ENCODE measurements at regions not wholly inside any gene's neighbourhood (a gene's known extent, or its start where the extent isn't known, plus 50 kb on each side); places are given as distances from the start of the nearest gene placed in this dataset.

DNA sequence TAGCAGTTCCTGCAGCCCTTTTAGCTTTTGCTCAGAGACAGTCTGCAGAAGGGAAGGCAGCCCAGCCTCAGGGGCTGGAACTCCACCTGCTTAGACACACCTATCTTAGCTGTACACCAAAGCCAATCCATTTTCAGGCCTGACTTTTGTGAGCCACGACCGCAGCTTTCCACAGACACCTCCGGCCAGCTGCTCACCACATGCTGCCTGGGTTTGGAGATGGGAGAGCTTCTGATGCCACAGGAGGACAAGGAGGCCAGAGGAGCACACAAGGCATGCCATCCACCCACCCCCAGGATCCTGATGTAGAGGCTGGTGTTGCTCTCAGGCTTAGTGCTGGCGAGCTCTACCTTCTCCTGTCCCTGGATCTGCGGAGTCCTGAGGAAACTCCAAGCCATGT, 141.8 kb upstream of the NALF2 start:
- DNase-seq: no peak

DNA sequence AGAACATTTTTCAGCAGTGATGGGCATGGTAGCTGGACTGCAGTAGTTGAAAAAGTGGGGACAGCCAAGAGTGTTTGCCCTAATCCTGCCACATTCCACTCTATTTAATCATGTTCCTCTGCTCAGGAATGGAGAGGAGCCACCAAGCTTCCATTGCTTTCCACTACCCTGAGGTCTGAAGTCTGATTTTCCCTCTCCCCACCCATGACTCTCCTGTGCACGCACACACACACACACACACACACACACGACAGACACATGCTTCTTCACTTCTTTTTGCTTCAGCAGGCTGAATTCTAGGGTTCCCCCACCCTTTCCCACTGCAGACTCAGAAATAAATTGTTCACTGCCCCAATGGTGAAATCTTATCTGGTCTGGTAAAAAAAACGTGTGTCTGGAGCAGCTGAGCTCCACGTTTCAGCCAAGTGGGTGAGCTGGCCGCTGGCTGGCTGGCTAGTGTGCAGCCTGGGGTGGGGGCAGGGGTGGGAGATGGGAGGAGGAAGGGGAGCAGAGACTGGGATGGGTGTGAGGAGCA, 142.7 kb upstream of the NALF2 start:
- no peak for DNase-seq

DNA sequence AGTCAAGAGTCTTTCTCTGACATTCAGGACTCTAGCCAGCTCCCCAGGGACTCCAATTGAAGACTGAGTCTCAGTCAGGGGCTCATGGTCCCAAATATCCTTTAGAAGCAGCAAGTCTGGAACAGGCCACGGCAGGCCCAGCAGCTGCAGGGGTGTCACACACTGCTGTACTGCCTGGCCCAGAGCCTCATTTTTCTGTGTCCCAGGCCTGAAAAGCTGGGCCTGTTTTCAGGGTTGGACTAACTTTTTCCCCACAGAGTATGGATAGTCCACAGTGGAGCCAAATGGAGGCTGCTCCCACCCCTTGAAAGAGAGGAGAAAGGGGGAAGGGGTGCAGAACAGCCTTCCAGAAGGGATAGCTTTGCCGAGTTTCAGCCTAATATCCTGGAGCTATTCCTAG, 146.8 kb upstream of the NALF2 start:
- no peak for DNase-seq

DNA sequence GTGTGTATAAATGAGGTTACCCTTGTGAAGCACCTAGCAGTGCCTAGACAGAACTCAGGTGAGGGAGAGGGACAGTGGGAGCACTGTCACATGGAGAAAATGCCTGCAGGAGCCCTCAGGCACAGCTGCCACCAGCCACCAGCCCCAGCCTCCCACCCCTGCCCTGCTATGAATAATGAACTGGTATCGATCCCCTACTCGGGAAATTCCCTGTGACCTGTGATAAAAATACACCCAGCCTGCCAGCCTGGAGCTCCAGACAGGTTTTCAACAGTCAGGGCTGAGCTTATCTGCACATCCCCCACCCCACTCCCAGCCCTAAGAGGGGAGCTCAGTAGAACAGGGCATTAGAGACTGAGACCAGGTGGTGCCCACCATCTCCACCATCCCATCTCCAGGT, 159.6 kb upstream of the PJA1 start:
- no peak for DNase-seq

DNA sequence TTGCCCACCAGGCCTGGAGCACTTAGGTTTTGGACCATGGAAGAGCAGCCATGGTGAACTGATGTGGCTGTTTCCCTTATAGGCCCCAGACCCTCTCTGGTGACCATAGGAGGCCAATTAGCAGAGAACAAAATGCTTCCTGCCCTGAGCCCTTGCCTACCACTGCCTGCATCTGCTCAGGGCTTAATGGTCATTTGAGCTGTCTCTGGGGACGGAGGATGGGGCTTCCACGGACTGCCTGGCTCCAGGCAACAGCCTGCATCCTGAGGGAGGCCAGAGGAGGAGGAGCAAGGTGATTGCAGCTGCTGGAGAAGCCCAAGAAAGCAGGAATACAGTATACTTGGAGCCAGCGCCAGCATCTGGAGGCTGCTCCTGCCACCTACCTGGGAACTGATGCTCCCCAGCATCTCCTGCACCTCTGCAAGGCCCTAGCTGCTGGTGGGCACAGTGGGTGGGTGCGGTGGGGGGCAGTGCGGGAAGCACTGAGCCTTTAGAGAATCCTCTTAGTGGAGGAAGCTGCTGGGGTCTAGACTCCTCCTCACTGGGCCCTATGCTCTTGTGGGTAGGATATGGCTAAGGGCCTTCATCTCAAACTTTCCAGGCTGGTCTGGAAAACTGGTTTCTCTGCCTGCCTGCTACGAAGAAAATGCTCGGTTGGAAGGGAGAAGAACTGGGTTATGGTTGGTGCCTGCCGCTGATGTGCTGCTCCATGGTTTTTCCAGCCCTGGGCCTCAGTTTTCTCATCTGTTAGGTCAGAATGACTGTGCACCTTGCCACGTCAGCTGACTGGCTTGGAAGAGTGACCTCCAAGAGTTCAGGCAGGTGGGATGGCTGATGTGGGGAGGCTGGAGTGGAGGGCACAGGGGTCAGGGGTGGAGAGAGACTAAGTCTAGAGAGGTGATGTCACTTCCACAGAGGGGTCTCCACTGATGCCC, 158.8 kb upstream of the PJA1 start:
- no peak for DNase-seq

DNA sequence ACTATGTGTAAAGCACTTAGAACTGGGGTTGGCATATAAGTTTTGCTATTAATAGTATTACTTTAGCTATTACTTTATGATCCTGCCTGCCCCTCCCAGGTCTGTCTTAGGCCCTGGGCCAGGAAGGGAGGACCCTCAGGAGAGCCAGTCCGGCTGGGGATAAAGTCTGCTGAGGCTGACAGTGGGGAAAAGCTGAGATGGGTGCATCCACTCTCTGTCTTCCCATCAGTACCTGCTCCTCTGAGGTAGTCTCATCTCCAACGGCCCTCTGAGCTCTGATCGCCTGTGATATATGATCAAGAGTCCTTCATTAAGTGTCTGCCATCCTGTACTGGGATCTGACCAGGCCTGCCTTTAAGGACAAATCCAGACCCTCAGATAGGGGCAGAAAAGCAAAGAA, 156.5 kb upstream of the PJA1 start:
- DNase-seq: no peak

DNA sequence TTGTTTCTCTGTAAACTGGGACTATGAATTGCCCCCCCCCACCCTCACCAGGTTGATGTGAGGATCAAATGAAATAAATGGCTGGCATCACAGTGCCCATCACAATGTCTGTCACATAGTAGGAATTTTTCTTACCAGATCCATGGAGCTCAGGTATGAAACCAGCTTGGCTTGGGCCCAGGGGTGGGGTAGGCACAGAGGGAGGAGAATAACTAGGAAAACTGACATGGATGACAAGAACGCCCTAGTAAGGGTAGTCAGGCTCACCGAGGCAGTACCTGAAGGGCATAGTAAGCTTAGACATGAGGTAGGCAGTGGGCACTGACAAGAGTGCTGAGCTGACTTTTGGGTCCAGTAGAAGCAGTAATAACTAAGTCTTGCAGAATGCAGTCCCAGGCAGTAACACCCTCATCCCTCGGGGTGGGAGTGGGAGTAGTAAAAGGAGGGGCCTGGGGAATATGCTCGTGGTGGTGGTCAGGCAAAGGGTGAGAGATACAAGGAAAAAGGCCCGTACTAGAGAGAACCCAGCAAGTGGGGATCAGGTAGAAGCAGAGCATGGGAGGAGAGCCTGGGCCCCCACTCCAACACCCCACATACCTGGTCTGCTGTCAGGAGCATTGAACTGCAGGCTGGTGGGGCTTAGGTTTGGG, 155.9 kb upstream of the PJA1 start:
- DNase-seq: no peak

DNA sequence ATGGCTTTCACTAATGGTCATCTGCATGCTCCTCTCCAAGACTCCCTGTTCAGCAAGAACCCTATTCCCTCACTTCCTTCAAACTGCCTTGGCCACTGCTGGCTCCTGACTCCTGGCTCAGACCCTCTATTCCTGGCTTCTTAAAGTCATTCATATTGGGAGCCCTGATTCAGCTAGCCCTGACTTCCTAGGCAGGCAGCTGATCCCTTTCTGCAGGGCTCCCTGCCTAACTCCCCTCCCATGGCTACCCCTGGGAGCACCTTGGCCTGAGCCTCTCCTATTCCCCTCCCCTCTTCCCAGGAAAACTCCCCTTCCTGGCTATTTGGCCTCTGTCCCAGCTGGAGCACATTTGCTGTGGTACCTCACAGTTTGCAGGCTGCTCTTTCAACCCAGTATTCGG, 154.9 kb upstream of the PJA1 start:
- no peak for DNase-seq

DNA sequence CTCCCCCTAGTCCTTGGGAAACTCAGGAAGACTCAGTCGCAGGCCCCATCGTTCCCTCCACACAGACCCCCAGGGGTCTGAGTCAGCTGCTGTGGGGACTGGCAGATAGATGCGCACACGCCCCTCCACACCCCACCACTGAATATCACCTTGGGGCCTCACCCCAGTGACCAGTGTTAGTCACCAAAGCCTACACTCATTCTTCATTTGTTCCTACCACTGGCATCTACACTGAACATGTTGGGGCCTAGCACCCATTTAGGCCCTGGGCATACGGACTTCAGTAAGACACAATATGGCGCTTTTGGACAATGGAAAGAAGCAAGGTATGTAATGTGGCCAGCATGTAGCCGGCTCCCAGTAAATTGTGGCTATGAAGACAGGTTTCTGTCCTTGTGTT, 154.1 kb upstream of the PJA1 start:
- no peak for DNase-seq

DNA sequence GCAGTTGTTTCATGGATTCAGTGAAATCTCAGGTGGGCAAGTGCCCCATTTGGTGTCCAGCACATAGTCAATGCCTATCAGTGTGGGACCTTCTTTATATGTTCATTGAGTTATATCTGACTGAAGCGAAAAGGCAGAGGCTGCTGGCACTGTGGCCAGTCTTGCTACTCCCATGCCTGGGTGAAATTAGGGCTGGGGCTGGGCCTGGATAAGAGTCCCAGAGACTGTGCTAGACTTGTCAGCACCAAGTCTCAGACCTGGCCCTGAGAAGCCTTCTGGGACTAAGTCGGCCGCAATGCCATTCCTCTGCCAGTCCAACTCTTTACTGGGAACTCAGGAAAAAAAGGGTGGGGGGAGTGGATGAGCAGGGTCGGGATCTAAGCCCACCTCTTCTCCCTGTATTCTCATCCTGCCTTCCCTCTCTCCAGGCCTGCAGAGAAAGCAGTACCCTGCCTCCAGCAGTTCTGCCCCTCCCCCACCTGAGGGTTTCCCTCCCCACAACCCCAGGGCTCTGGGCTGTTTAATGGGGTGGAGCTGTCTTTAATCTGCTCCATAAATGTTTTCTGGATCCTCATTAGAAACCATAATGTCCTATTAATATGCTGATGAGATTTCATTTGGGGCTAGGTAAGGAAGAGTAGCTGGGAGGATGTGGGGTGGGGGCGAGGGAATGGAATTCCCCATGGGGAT, 153.5 kb upstream of the PJA1 start:
- no peak for DNase-seq

DNA sequence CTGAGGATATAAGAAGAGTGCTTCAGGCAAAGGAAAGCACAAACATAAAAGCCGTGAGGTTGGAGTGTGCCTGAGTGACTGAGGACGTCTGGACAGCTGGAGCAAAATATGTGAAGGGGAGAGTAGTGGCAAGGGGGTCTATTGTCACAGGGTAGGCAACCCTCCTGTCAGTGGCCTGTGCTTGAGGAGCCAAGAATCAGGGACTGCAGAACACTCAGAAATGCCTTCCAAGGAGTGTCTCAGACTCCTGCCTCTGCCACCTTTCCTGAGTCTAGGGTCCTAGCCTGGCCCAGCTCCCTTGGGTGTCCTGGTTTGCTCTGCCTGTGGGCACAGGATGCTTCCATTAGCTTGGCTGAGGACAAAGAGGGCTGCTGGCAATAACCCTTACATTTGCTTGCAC, 152.5 kb upstream of the PJA1 start:
- no peak for DNase-seq

DNA sequence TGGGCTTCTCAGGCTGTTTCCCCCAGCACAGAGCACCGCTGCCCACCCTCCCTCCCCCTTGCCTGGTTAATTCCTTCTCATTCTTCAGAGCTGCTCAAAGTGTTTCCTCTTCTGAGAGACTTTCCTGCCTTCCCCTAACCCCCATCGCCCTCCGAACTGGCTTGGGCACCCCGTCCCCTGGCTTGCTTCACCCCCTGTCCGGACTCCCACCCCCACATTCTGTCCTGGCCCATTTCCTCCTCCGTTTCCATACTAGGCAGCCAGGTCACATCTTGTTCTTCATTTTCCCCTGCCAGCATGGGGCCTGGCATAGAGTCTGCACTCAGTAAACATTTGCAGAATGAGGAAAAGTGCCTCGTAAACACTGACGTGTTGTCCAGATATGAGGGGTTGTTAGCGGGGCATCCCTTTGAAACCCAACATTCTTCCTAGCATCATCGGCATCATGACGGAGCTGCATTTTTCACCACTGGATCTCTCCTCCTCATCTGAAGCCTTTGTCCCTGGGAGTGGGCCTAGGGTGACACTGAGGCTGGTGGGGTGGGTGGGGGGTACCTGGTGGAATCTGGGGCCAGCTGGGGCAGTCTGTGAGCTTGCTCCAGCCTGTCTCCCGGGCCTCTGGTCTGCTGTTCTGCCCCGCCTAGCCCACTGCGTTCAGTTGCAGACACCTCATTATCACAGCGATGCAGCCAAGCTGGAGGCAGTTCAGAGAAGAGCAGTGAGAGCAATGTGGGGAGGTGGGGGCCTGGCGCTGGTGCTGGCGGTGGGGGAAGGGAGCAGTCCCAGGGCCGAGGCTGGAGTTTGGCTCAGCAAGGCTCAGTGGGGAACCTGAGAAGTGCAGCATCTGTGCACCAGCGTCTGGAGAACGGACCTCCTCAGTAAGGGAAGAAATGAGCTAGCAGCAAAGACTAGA, 149.4 kb upstream of the PJA1 start:
- no peak for DNase-seq

DNA sequence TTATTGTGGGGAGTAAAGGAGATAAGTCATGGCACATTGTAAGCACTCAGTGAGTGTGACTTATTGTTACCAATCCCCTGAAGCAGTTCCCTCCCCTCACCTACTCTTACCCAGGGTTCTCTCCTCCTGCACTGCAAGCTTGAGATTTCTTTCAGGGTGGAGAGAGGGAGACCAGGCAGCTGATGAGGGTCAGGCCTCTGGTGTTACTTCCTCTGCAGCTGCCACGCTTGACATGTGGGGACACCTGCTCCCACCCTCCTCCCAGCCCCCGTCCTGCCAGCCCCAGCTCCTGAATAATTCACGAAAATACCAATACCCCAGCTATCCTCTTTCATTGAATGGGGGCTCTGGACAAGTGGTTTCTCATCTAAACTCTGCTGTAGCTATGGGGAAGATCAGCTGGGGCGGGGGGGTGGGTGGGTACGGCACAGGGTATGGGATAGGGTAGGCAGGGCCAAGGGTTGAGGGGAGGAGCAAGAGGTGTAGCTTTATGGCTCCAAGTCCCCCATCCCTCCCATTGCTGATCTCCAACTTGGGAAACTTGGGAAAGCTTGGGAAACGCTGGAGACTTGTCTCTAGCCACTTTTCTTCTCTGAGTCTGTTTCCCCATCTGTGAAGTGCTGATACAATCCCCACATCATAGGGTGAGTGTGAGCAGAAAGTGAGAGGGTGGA, 148.5 kb upstream of the PJA1 start:
- no peak for DNase-seq

DNA sequence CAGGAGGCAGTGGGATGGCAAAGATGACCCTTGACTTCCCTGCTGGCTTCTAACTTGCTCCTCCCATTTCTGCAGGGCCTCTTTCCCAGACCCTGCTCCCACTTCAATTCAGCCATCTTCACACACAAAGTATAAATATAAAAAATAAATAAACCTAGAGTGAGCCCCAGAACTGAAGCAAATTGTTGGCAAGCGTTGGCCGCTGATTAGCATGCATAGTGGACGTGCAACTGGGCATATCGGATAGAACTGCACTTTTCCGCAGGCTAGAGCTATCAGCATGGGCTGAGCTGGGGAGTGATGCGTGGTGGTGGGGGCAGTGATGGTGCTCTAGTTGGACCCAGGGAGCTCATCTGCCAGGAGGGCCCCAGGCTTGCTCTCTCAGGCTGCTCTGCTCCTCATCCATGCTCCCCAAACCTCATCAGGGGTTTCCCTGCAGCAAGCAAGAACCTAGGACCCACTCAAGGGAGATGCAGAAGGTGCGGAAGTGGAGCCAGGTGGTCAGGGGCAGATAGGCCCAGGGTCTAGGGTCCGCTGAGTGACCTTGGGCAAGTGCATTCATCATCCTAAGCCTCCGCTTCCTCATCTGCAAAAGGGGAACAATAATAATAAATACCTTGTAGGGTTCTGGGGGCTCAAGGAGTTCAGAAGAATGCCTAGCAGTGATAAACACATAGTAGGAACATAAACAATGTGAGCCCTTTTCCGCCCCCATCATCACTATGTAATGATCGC, 146.8 kb upstream of the PJA1 start:
- DNase-seq: no peak

DNA sequence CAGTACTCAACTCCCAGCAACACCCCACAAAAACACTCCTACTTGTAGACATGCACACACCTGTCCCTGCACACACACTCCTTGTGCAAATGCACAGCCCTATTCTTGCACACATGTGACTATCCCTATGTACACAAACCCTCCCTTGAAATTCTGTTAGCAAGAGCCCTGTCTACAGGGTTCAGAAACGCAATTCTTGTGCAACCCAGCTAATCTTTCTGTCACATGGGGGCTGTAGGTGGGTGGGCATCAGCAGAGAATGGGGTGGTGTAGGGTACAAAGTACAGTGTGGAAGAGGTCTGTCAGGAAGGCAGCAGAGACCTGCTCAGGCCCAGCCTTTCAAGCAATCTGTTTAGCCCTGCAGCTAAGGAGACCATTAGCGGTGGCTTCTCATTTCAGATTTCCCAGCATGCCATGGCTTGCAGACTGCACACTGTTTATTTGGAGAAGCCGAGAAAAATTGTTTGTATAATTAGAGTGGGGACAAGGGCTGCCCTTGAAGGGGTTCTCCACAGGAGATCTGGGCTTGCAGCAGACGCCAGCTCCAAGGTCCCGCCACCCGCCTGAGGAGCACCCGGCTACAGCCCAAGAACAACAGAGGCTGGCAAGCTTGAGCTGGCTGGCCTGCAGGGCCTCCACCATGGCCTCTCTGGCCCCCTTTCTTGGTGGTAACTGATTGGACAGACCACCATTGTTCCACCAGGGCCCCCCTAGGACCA, 144.0 kb upstream of the PJA1 start:
- DNase-seq: no peak

DNA sequence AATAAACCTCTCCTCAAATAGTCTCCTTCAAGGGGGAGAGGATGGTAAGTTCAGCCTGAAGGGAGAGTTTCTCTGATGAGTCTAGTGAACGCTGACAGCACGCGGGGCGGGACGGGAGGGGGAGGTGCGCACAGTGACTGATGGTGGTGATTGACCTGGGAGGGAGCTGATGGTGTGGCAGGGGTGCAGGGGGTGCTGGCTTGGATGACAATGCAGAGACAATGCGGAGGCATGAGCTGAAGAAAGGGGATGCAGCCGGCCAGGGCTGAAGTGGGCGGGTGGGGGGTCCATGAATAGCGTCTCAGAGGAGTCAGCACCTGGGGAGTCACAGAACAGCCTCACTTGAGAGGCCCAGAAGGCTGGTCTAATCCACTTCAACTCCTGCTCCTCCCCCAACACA, 142.5 kb upstream of the PJA1 start:
- DNase-seq: no peak

DNA sequence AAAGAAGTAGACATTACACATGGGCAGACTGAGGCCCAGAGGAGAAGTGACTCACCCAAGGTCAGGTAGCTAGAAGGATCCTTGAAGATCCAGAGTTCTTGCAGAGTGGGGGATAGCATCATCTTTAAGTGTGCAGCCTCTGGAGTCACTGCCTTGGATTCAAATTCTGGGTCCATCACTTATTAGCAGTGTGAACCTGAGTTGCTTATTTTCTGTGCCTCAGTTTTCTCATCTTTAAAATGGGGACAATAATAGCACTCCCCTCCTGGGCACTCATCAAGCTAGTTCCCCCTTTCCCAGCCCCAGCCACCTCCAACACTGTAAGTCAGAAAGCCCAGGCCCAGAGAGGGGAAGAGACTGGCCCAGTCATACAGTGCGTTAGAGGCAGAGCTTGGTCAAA, 141.8 kb upstream of the PJA1 start:
- no peak for DNase-seq

DNA sequence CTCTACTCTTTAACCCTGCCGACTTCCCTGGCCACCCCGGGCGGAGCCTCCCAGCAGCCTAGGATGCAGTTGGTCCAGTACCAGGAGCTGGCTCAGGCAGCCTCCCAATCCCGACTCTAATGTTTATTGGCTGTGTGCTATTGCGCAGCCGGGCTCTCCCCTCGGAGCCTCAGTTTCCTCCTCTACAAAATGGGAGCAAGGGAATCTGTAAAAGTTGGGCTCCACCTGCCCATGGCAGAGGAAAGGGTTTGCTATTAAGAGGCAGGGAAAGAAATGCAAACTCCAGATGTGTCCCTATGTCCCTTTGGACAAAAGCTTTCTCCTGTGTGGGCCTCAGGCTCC, 140.8 kb upstream of the PJA1 start:
- DNase-seq: no peak

DNA sequence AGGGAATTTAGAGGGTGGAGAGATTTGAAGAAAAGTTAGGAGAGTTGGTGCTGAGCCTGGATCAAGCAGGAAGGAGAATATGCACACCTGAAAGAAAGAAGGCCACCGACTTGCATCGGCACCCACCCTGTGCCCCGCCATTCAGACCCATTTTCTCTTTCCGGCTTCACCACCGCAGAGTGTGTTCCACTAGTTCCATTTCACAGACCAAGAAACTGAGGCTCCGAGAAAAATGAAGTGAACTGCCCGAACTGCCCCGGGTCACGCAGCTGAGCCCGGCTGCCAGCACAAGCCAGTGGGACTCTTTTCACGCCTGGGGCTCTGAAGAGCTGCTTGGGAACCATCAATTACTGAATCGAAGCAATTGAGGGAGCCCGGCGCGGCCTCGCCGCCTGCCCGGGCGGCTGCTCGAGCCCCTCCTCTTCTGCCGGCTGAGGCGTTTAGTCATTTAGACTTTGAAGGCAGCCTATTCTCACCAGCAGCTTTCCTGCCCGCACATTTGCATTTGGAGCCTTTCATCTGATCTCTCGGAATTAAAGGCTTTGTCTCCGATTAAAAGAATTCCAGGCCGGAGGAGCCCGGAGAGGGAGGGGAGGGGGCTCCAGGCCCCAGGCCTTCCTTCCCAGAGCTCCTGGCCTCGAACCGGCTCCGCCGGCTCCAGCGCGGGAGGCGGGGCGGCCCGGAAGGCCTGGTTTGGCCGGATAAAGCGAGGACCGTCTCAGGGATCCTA, 140.2 kb upstream of the PJA1 start:
- DNase-seq: no peak

DNA sequence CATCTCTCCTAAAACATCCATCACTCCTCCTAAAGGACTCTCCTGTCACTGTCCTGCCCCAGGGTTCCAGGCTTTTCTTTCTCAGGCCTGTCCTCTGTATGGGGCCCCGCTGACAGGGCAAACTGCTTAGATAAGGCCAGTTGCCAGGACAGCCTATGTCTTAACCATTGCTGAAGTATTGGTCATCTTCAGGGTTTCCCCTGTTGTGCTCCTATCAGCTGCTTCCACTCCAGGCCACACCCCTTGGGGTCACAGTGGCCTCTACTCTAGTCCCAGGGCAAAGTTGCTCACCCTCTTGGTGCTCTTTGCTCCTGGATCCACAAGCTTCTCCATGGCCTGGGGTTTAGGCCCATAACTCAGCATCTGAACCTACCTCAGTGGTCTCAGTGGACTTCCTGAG, 138.0 kb upstream of the PJA1 start:
- no peak for DNase-seq

All from NCI-H446 treated with DMSO at 0.1 percent for 48 hours (cell line).